ENCODE measurements at regions not wholly inside any gene's neighbourhood (a gene's known extent, or its start where the extent isn't known, plus 50 kb on each side); places are given as distances from the start of the nearest gene placed in this dataset.

GRCh38 chr5:97968346-97968745 is 785.3 kb upstream of the RIOK2 start:
- TF ChIP-seq EZH2 (IDR thresholded peaks at IDR 0.05) (no peak), POLR2AphosphoS5 (IDR thresholded peaks at IDR 0.05; ENCODE audit: borderline replicate concordance, low read depth, low read length) (no peak)

All from SK-N-MC (cell line).